H1 (cell line): ENCODE measurements at regions not wholly inside any gene's neighbourhood (a gene's known extent, or its start where the extent isn't known, plus 50 kb on each side); places are given as distances from the start of the nearest gene placed in this dataset.

Experiments
- EZH2 ChIP-seq: fragments of 200-600 bp; sonication (generic); IDR thresholded peaks from 2 replicates; pipeline ENCODE4 v1.7.1; 2012; ENCODE audit warnings: low read depth, mild to moderate bottlenecking, moderate library complexity, low read length, inconsistent platforms; ENCODE audit not compliant: severe bottlenecking
- FOSL1 ChIP-seq: IDR thresholded peaks from 2 replicates; pipeline ENCODE4 v1.6.1; 2011; ENCODE audit warnings: mild to moderate bottlenecking, low read depth, low read length, moderate library complexity; ENCODE audit not compliant: insufficient read depth
- GTF2F1 ChIP-seq: IDR thresholded peaks from 2 replicates; pipeline ENCODE4 v1.6.1; 2012; ENCODE audit warnings: low read depth, low read length, improper control_type of control experiment, borderline replicate concordance
- POLR2A ChIP-seq, 2 experiments: IDR thresholded peaks; 1 replicate in 1 of 2; 2 replicates in 1 of 2; pipeline ENCODE4 v1.6.1; 2011; ENCODE audit warnings: low read depth in 2 of 2, low read length in 2 of 2, mild to moderate bottlenecking in 2 of 2; ENCODE audit errors: control extremely low read depth in 1 of 2
- POLR2AphosphoS5 ChIP-seq: IDR thresholded peaks from 2 replicates; pipeline ENCODE4 v1.6.1; 2011; ENCODE audit warnings: low read depth, low read length
- RXRA ChIP-seq: IDR thresholded peaks from 2 replicates; pipeline ENCODE4 v1.6.1; 2011; ENCODE audit warnings: low read depth, mild to moderate bottlenecking, low read length, moderate library complexity; ENCODE audit not compliant: insufficient read depth
- SIN3A ChIP-seq, 2 experiments: IDR thresholded peaks in 1 of 2; conservative IDR thresholded peaks in 1 of 2; 2 replicates each; pipeline ENCODE4 v1.6.1; 2011 to 2012; ENCODE audit warnings: low read length in 2 of 2, improper control_type of control experiment in 1 of 2, low read depth in 1 of 2, mild to moderate bottlenecking in 1 of 2
- TCF12 ChIP-seq: IDR thresholded peaks from 2 replicates; pipeline ENCODE4 v1.6.1; 2011; ENCODE audit warnings: low read depth, mild to moderate bottlenecking, low read length
- TEAD4 ChIP-seq: IDR thresholded peaks from 2 replicates; pipeline ENCODE4 v1.6.1; 2012; ENCODE audit warnings: low read depth, low read length, inconsistent platforms, mixed read lengths
- TF ChIP-seq, protein P1 (sequence below), 3 experiments: IDR thresholded peaks; 1 replicate in 2 of 3; 2 replicates in 1 of 3; pipeline versions ENCODE4 v1.5.1 to v1.6.1; 2011; ENCODE audit warnings: low read length in 3 of 3, mild to moderate bottlenecking in 3 of 3, inconsistent platforms in 2 of 3, low read depth in 1 of 3, moderate library complexity in 1 of 3; ENCODE audit not compliant: insufficient read depth in 1 of 3; ENCODE audit errors: control extremely low read depth in 1 of 3
- TF ChIP-seq, protein P2 (sequence below): IDR thresholded peaks from 2 replicates; pipeline ENCODE4 v1.6.1; 2011; ENCODE audit warnings: low read length, improper control_type of control experiment
- TF ChIP-seq, protein P3 (sequence below): IDR thresholded peaks from 2 replicates; pipeline ENCODE4 v1.6.1; 2012; ENCODE audit warnings: inconsistent platforms
- TF ChIP-seq, protein P4 (sequence below): IDR thresholded peaks from 2 replicates; pipeline ENCODE4 v1.6.1; 2012; ENCODE audit warnings: inconsistent platforms

DNA sequence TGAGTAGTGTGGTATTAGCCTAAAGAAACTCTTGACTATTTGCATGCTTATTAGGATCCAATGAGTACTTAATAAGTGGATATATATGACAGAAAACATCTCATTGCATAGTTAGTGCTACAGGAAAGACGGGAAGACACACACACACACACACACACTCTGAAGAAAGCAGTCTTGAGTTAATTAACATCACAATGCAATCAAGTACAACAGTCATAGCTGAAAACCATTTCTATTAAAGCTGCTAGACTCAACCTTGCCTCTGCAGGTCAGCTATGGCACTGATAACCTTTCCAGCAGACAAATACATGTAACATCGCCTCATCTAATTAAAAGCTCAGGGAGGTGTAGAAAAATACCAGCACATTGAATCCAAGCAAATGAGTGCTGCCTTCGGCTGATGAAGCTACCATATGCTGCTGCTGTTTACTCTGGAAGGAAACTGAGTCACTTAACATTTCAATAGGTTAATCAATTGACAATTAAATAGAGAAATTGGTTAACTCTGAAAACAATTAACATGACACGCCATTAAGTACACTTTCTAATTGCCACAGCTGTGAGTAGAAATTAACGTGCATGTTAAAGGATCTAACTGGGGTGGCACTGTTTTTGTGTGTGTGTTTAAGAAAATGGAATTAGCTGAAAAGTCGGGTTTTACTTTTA, 93.2 kb upstream of the OTX2 start:
- TF ChIP-seq, protein P1, sequence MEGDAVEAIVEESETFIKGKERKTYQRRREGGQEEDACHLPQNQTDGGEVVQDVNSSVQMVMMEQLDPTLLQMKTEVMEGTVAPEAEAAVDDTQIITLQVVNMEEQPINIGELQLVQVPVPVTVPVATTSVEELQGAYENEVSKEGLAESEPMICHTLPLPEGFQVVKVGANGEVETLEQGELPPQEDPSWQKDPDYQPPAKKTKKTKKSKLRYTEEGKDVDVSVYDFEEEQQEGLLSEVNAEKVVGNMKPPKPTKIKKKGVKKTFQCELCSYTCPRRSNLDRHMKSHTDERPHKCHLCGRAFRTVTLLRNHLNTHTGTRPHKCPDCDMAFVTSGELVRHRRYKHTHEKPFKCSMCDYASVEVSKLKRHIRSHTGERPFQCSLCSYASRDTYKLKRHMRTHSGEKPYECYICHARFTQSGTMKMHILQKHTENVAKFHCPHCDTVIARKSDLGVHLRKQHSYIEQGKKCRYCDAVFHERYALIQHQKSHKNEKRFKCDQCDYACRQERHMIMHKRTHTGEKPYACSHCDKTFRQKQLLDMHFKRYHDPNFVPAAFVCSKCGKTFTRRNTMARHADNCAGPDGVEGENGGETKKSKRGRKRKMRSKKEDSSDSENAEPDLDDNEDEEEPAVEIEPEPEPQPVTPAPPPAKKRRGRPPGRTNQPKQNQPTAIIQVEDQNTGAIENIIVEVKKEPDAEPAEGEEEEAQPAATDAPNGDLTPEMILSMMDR (IDR thresholded peaks at IDR 0.05; ENCODE audit: control extremely low read depth in 1 of 3, insufficient read depth in 1 of 3, low read depth in 1 of 3, low read length in 3 of 3) = no peak
- TF ChIP-seq POLR2A (IDR thresholded peaks at IDR 0.05; ENCODE audit: control extremely low read depth in 1 of 2, low read depth in 2 of 2, low read length in 2 of 2) = no peak
- no peak for TF ChIP-seq RXRA
- TF ChIP-seq, protein P2, sequence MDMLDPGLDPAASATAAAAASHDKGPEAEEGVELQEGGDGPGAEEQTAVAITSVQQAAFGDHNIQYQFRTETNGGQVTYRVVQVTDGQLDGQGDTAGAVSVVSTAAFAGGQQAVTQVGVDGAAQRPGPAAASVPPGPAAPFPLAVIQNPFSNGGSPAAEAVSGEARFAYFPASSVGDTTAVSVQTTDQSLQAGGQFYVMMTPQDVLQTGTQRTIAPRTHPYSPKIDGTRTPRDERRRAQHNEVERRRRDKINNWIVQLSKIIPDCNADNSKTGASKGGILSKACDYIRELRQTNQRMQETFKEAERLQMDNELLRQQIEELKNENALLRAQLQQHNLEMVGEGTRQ = no peak
- TF ChIP-seq TCF12 = no peak
- TF ChIP-seq EZH2 = no peak
- no peak for TF ChIP-seq SIN3A (conservative IDR thresholded peaks at IDR 0.05 in 1 of 2, IDR thresholded peaks at IDR 0.05 in 1 of 2; ENCODE audit: low read depth in 1 of 2, low read length in 2 of 2)
- TF ChIP-seq, protein P3, sequence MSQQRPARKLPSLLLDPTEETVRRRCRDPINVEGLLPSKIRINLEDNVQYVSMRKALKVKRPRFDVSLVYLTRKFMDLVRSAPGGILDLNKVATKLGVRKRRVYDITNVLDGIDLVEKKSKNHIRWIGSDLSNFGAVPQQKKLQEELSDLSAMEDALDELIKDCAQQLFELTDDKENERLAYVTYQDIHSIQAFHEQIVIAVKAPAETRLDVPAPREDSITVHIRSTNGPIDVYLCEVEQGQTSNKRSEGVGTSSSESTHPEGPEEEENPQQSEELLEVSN = no peak
- no peak for TF ChIP-seq POLR2AphosphoS5
- TF ChIP-seq FOSL1 = no peak
- TF ChIP-seq GTF2F1 = no peak
- TF ChIP-seq, protein P4, sequence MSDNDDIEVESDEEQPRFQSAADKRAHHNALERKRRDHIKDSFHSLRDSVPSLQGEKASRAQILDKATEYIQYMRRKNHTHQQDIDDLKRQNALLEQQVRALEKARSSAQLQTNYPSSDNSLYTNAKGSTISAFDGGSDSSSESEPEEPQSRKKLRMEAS = no peak
- no peak for TF ChIP-seq TEAD4
